ENCODE measurements at regions not wholly inside any gene's neighbourhood (a gene's known extent, or its start where the extent isn't known, plus 50 kb on each side); places are given as distances from the start of the nearest gene placed in this dataset.
"Not testable (repeated sequence)": the region's sequence is repeated elsewhere in the genome, so short reads cannot be mapped to it uniquely, and the experiment has no call there.

DNA sequence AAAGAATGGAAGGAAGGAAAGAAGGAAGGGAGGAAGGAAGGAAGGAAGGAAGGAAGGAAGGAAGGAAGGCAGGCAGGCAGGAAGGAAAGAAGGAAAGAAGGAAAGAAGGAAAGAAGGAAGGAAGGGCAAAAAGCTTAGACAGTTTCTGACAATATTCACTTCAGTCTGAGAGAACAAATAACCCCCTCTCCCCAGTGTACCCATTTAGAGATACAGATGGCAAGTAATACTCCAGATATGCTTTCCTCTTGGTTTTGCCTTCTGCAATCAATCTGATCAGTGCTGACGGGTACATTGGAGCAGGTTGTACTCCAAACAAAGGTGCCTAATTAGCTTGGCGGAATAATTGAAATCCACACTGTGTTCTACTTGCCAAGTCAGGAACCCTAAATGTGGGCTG lies 534.6 kb upstream of the TMEFF2 start:
- no peaks in the 10 kb centered on the region for H3K9me3 ChIP-seq (ENCODE audit: control insufficient read depth, low read length)
- no peak for DNase-seq
- H3K4me1 ChIP-seq (ENCODE audit: control insufficient read depth, insufficient read depth, low read length, poor library complexity, severe bottlenecking), result no peaks in the 10 kb centered on the region
- H3K36me3 ChIP-seq (ENCODE audit: control insufficient read depth, insufficient read depth, low read length), result no peaks in the 10 kb centered on the region
- no peaks in the 10 kb centered on the region for H3K27me3 ChIP-seq (replicated peaks; ENCODE audit: control insufficient read depth, insufficient read depth, low read length, poor library complexity, severe bottlenecking)
- H3K27ac ChIP-seq (ENCODE audit: insufficient read depth, low read length, poor library complexity, severe bottlenecking), result no peak overlapping the region
- no peak overlapping the region for H3K4me3 ChIP-seq (ENCODE audit: insufficient read depth, low read depth, low read length, poor library complexity, severe bottlenecking)

DNA sequence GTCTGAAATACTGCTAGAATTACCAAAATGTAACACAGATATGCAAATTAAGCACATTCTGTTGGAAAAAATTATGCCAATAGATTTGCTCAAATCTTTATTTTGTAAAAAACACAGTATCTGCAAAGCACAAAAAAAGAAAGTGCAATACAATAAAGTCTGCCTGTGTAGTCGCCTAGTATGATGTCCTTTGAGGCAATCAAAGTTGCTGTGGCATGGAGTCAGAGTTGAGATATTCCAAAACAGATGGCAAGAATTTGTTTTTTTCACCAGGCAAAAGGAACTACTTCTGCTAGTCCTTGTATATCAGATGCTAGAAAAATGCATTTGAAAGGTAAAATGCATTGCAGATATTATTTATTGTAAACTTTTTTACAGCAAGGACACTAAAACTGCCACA lies 531.3 kb upstream of the TMEFF2 start:
- H3K4me3 ChIP-seq (ENCODE audit: insufficient read depth, low read depth, low read length, poor library complexity, severe bottlenecking), result no peak overlapping the region

DNA sequence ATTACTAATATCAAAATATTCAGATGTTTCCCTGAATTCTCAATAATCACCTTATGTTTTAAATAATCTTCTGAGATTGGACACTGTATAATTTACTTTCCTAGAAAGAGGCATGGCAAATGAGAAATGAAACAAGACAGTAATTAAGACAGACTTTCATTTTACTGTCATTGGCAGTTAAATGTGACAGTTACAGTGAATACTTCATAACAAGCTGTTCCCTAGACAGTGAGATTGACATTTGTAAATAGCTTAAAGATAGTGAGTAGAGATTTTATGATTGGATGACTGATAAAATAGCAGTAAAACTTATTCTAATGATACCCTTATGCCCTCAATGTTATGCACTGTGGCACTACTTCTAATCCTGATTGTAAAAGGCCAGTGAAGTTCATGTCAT lies 524.9 kb upstream of the TMEFF2 start:
- DNase-seq, result no peak
- Histone ChIP-seq H3K4me3 (ENCODE audit: insufficient read depth, low read depth, low read length, poor library complexity, severe bottlenecking) (no peak overlapping the region), H3K36me3 (ENCODE audit: control insufficient read depth, insufficient read depth, low read length) (no peaks in the 10 kb centered on the region), H3K27ac (ENCODE audit: insufficient read depth, low read length, poor library complexity, severe bottlenecking) (no peak overlapping the region), H3K9me3 (ENCODE audit: control insufficient read depth, low read length) (no peaks in the 10 kb centered on the region), H3K4me1 (ENCODE audit: control insufficient read depth, insufficient read depth, low read length, poor library complexity, severe bottlenecking) (no peaks in the 10 kb centered on the region), H3K27me3 (replicated peaks; ENCODE audit: control insufficient read depth, insufficient read depth, low read length, poor library complexity, severe bottlenecking) (no peaks in the 10 kb centered on the region)

More for the DNA sequence above, 531.3 kb upstream of the TMEFF2 start:
- Histone ChIP-seq H3K36me3 (ENCODE audit: control insufficient read depth, insufficient read depth, low read length) (no peaks in the 10 kb centered on the region), H3K9me3 (ENCODE audit: control insufficient read depth, low read length) (no peaks in the 10 kb centered on the region), H3K4me1 (ENCODE audit: control insufficient read depth, insufficient read depth, low read length, poor library complexity, severe bottlenecking) (no peaks in the 10 kb centered on the region), H3K27me3 (replicated peaks; ENCODE audit: control insufficient read depth, insufficient read depth, low read length, poor library complexity, severe bottlenecking) (no peaks in the 10 kb centered on the region), H3K27ac (ENCODE audit: insufficient read depth, low read length, poor library complexity, severe bottlenecking) (no peak overlapping the region)
- no peak for DNase-seq

DNA sequence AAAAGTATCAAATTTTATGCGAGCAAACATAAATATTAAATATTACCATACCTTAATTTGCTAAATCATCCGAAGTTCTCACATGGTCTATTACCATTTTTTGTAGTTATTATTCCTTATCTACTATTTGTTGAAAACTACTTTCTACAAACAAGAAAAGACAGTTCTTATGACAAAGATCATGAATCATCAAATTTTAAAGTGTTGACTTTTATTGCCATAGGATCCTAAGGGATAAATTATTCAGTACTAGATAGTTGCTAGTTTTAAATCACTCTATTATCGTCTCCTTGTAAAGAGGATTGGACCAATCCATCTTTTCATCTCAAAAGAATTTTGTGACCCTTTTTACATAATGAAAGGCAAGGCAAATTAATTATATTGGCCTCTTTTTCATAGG lies 523.6 kb upstream of the TMEFF2 start:
- H3K9me3 ChIP-seq (ENCODE audit: control insufficient read depth, low read length), result no peaks in the 10 kb centered on the region
- no peaks in the 10 kb centered on the region for H3K4me1 ChIP-seq (ENCODE audit: control insufficient read depth, insufficient read depth, low read length, poor library complexity, severe bottlenecking)
- no peaks in the 10 kb centered on the region for H3K36me3 ChIP-seq (ENCODE audit: control insufficient read depth, insufficient read depth, low read length)
- H3K27ac ChIP-seq (ENCODE audit: insufficient read depth, low read length, poor library complexity, severe bottlenecking), result no peak overlapping the region
- no peak overlapping the region for H3K4me3 ChIP-seq (ENCODE audit: insufficient read depth, low read depth, low read length, poor library complexity, severe bottlenecking)
- no peaks in the 10 kb centered on the region for H3K27me3 ChIP-seq (replicated peaks; ENCODE audit: control insufficient read depth, insufficient read depth, low read length, poor library complexity, severe bottlenecking)
- DNase-seq, result no peak

DNA sequence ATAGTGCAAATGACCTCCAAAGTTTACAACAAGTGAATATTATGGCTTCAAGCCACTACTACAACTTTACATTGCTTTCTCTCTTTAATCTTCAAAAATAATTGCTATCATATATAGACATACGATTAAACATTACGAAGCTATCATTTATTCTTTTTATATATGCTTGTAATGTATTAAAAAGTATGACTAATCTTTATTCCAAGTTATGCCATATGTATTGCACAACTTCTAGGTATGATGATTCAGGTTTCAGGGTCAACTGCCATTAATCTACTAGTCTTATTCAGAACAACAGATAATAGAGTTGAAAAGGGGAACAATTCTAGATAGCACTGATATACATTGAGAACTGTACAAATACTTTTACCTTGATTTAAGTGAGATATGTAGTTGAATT lies 506.2 kb upstream of the TMEFF2 start:
- H3K27ac ChIP-seq (ENCODE audit: insufficient read depth, low read length, poor library complexity, severe bottlenecking), result no peak overlapping the region
- H3K9me3 ChIP-seq (ENCODE audit: control insufficient read depth, low read length), result no peaks in the 10 kb centered on the region
- no peak overlapping the region for H3K4me3 ChIP-seq (ENCODE audit: insufficient read depth, low read depth, low read length, poor library complexity, severe bottlenecking)
- H3K4me1 ChIP-seq (ENCODE audit: control insufficient read depth, insufficient read depth, low read length, poor library complexity, severe bottlenecking), result no peaks in the 10 kb centered on the region
- H3K27me3 ChIP-seq (replicated peaks; ENCODE audit: control insufficient read depth, insufficient read depth, low read length, poor library complexity, severe bottlenecking), result no peaks in the 10 kb centered on the region
- no peak for DNase-seq
- H3K36me3 ChIP-seq (ENCODE audit: control insufficient read depth, insufficient read depth, low read length), result no peaks in the 10 kb centered on the region

DNA sequence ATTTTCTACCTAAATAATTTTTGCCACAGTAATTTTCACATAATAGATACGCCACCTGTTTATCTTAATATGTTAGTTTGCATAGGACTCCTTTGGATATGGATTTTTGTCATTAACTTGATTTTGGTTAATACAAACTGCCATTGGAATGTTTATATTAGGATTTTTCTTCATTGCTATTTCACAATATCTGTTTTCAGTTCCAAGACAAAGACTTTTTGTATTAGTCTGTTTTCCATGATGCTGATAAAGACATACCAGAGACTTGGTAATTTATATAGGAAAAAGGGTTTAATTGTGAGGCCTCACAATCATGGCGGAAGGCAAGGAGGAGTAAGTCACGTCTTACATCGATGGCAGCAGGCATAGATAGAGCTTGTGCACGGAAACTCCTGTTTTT lies 503.1 kb upstream of the TMEFF2 start:
- H3K9me3 ChIP-seq (ENCODE audit: control insufficient read depth, low read length), result no peaks in the 10 kb centered on the region
- no peak overlapping the region for H3K4me3 ChIP-seq (ENCODE audit: insufficient read depth, low read depth, low read length, poor library complexity, severe bottlenecking)
- H3K27me3 ChIP-seq (replicated peaks; ENCODE audit: control insufficient read depth, insufficient read depth, low read length, poor library complexity, severe bottlenecking), result no peaks in the 10 kb centered on the region
- no peak for DNase-seq
- no peak overlapping the region for H3K27ac ChIP-seq (ENCODE audit: insufficient read depth, low read length, poor library complexity, severe bottlenecking)
- no peaks in the 10 kb centered on the region for H3K4me1 ChIP-seq (ENCODE audit: control insufficient read depth, insufficient read depth, low read length, poor library complexity, severe bottlenecking)
- no peaks in the 10 kb centered on the region for H3K36me3 ChIP-seq (ENCODE audit: control insufficient read depth, insufficient read depth, low read length)

DNA sequence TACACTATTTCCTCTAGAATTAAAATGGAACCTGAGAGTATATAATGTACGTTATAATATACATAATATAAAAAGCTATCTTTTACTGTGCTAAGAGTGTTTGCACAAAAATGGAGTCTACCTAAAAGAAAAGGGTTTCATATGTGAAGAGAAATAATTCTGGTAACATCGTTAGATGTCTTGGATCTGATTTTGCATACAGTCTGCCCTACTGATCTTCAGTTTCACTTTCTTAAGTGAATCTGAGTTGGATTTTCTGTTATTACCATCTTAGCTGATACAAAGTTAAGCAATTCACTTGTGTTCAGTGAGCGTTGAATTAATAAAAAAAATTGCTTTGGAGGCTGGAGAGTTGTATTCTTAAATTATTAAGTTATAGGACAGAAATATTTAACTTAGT lies 502.1 kb upstream of the TMEFF2 start:
- Histone ChIP-seq H3K4me1 (ENCODE audit: control insufficient read depth, insufficient read depth, low read length, poor library complexity, severe bottlenecking) (no peaks in the 10 kb centered on the region), H3K9me3 (ENCODE audit: control insufficient read depth, low read length) (no peaks in the 10 kb centered on the region), H3K27me3 (replicated peaks; ENCODE audit: control insufficient read depth, insufficient read depth, low read length, poor library complexity, severe bottlenecking) (no peaks in the 10 kb centered on the region), H3K4me3 (ENCODE audit: insufficient read depth, low read depth, low read length, poor library complexity, severe bottlenecking) (no peak overlapping the region), H3K36me3 (ENCODE audit: control insufficient read depth, insufficient read depth, low read length) (no peaks in the 10 kb centered on the region), H3K27ac (ENCODE audit: insufficient read depth, low read length, poor library complexity, severe bottlenecking) (no peak overlapping the region)
- DNase-seq, result no peak

DNA sequence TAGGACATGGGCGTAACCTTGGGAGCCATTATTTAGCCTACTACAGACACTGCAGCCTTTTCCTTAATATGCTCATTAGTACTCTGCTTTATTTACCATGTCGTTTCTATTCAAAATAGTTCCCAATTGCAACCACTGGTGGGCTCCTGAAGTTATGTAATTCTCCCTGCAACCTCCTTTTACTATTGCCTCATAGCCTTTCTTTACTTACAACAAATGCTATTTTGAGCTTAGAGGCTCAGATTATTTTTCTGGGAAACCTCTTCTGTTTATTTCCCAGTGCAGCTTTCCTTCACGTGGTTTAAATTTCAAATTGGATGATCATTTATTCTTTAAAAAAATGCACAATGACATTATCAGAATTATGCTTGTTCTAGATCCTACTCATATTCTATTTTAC lies 492.3 kb upstream of the TMEFF2 start:
- no peak overlapping the region for H3K4me3 ChIP-seq (ENCODE audit: insufficient read depth, low read depth, low read length, poor library complexity, severe bottlenecking)

DNA sequence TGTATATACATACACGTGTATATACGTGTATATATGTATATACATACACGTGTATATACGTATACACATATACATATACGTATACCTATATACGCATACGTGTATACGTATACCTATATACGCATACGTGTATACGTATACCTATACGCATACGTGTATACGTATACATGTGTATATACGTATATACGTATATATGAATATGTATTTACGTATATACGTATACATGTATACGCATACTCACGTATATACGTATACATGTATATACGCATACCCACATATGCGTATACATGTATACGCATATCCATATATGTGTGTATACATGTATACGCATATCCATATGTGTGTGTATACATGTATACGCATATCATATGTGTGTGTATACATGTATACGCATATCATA lies 487.8 kb upstream of the TMEFF2 start:
- H3K9me3 ChIP-seq (ENCODE audit: control insufficient read depth, low read length); H3K4me3 ChIP-seq (ENCODE audit: insufficient read depth, low read depth, low read length, poor library complexity, severe bottlenecking); H3K27me3 ChIP-seq (replicated peaks; ENCODE audit: control insufficient read depth, insufficient read depth, low read length, poor library complexity, severe bottlenecking); H3K36me3 ChIP-seq (ENCODE audit: control insufficient read depth, insufficient read depth, low read length); H3K4me1 ChIP-seq (ENCODE audit: control insufficient read depth, insufficient read depth, low read length, poor library complexity, severe bottlenecking); H3K27ac ChIP-seq (ENCODE audit: insufficient read depth, low read length, poor library complexity, severe bottlenecking); DNase-seq: not testable (repeated sequence)

More for the DNA sequence above, 492.3 kb upstream of the TMEFF2 start:
- H3K27me3 ChIP-seq (replicated peaks; ENCODE audit: control insufficient read depth, insufficient read depth, low read length, poor library complexity, severe bottlenecking), result no peaks in the 10 kb centered on the region
- H3K4me1 ChIP-seq (ENCODE audit: control insufficient read depth, insufficient read depth, low read length, poor library complexity, severe bottlenecking), result no peaks in the 10 kb centered on the region
- no peak overlapping the region for H3K27ac ChIP-seq (ENCODE audit: insufficient read depth, low read length, poor library complexity, severe bottlenecking)
- H3K9me3 ChIP-seq (ENCODE audit: control insufficient read depth, low read length), result no peaks in the 10 kb centered on the region
- DNase-seq, result no peak
- H3K36me3 ChIP-seq (ENCODE audit: control insufficient read depth, insufficient read depth, low read length), result no peaks in the 10 kb centered on the region

DNA sequence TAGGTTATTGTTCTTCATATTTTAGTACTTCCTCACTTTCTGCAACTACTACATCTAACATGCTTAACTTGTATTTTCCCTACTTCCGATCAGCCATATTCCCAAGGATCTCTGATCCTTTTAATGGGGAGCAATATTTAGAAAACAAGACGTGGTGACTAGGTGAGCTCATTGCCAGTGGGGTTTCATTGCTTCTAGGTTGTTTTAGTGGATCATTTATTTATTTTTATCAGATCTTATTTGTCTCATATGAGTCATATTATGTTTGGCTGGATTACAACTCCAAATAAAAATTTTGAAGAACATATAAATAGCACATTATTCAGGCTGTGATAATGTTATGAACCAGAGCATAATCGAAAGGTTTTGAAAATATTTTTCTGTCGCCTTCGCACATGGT lies 480.9 kb upstream of the TMEFF2 start:
- Histone ChIP-seq H3K4me1 (ENCODE audit: control insufficient read depth, insufficient read depth, low read length, poor library complexity, severe bottlenecking) (no peaks in the 10 kb centered on the region), H3K4me3 (ENCODE audit: insufficient read depth, low read depth, low read length, poor library complexity, severe bottlenecking) (no peak overlapping the region), H3K9me3 (ENCODE audit: control insufficient read depth, low read length) (no peaks in the 10 kb centered on the region), H3K27me3 (replicated peaks; ENCODE audit: control insufficient read depth, insufficient read depth, low read length, poor library complexity, severe bottlenecking) (no peaks in the 10 kb centered on the region), H3K27ac (ENCODE audit: insufficient read depth, low read length, poor library complexity, severe bottlenecking) (no peak overlapping the region), H3K36me3 (ENCODE audit: control insufficient read depth, insufficient read depth, low read length) (no peaks in the 10 kb centered on the region)
- no peak for DNase-seq

DNA sequence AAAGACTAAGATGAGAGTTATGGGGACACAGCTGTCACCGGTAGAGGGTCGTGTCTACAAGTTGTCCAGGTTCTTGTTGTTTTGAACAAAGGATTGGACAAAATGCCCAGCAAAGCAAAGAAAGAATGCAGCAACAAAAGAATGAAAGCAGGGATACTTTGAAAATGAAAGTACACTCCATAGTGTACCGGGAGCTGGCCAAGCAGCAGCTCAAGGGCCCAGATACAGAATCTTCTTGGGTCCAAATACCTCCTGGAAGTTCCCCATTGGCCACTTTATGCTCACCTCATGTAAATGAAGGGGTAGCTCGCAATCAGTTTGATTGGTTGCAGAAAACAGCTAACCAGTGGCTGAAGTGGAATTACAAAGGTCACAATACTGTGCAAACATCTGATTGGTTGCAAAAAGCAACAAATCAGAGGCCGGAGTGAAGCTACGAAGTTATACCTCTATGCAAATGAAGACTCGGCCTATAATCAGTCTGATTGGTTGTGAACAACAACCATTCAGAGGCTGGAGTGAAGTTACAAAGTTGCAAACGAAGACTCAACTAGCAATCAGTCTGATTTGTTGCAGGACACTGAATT lies 474.9 kb upstream of the TMEFF2 start:
- DNase-seq, result no peak
- Histone ChIP-seq H3K36me3 (ENCODE audit: control insufficient read depth, insufficient read depth, low read length) (no peaks in the 10 kb centered on the region), H3K4me1 (ENCODE audit: control insufficient read depth, insufficient read depth, low read length, poor library complexity, severe bottlenecking) (no peaks in the 10 kb centered on the region), H3K27me3 (replicated peaks; ENCODE audit: control insufficient read depth, insufficient read depth, low read length, poor library complexity, severe bottlenecking) (no peaks in the 10 kb centered on the region), H3K9me3 (ENCODE audit: control insufficient read depth, low read length) (no peaks in the 10 kb centered on the region), H3K27ac (ENCODE audit: insufficient read depth, low read length, poor library complexity, severe bottlenecking) (no peak overlapping the region), H3K4me3 (ENCODE audit: insufficient read depth, low read depth, low read length, poor library complexity, severe bottlenecking) (no peak overlapping the region)
